ENCODE measurements at regions not wholly inside any gene's neighbourhood (a gene's known extent, or its start where the extent isn't known, plus 50 kb on each side); places are given as distances from the start of the nearest gene placed in this dataset.
"Not testable (repeated sequence)": the region's sequence is repeated elsewhere in the genome, so short reads cannot be mapped to it uniquely, and the experiment has no call there.

- no peak for DNase-seq (ENCODE audit: low read depth in 2 of 2)
These were observed 714.9 kb downstream of the MATN1 start for GRCh38 chr1:30008372-30008997.

GRCh38 chr1:30005972-30006619 is 717.3 kb downstream of the MATN1 start:
- no peak for DNase-seq (ENCODE audit: low read depth in 2 of 2)

- DNase-seq (ENCODE audit: low read depth in 2 of 2), result no peak
These were observed 721.7 kb downstream of the MATN1 start for GRCh38 chr1:30001732-30002039.

- DNase-seq (ENCODE audit: low read depth in 2 of 2), result no peak
These were observed 722.2 kb downstream of the MATN1 start for GRCh38 chr1:30001011-30001731.

GRCh38 chr1:30000266-30000665 is 723.1 kb downstream of the MATN1 start:
- DNase-seq (ENCODE audit: low read depth in 2 of 2), result no peak

DNA sequence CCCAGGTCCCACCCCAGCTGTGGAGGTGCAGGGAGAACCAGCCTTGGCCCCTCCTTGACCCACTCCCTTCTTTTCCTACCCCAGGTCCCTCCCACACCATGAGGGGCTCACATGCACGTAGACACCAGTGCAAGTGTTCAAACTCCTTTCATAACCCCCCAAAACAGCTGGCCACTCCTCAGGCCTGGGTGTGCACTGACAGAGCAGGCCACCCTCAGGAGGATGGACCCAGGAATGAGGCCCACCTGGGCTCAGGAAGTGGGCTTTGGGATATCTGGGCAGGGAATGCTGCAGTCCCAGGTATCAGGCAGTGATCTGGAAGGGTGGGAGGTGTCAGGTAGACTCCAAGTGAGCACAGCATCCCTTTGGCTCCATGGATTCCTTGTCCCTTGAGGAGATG is 723.8 kb downstream of the MATN1 start:
- no peak for DNase-seq (ENCODE audit: low read depth in 2 of 2)

DNA sequence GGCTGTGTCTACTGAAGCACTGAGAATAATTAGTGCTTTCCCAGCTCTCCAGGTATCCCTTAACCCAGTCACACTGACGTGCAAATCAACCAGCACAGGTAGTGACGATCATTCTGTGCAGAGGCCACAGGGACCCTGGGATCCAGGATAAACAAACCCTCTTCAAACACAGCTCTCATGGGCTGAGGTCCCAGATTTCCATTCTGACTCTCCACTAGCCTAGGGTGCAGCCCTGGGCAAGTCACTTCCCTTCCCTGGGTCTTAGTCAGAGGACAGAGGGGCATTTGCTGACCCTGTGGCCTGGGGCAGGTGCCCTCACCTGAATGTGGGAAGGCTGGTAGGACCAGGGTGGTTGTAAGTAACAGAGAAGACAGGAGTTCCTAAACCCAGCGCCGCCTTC is 724.7 kb downstream of the MATN1 start:
- no peak for DNase-seq (ENCODE audit: low read depth in 2 of 2)

DNA sequence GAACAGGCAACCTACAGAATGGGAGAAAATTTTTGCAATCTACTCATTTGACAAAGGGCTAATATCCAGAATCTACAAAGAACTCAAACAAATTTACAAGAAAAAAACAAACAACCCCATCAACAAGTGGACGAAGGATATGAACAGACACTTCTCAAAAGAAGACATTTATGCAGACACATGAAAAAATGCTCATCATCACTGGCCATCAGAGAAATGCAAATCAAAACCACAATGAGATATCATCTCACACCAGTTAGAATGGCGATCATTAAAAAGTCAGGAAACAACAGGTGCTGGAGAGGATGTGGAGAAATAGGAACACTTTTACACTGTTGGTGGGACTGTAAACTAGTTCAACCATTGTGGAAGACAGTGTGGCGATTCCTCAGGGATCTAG is 725.6 kb downstream of the MATN1 start:
- not testable (repeated sequence) for DNase-seq (ENCODE audit: low read depth in 2 of 2)

DNA sequence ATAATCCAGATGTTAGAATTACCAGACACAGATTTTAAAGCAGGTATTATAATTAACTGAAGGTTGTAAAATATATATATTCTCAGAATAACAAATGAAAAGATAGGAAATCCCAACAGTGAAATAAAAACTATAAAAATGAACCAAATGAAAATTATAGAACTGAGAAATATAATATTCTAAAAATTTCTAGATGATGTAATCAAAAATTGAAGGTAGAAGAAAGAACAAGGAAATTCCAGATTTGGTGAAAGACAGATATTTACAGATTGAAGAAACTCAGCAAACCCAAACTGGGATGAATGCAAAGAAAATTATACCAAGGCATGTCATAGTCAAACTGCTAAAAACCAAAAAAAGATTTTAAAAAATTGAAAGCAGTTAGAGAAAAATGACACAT is 729.4 kb downstream of the MATN1 start:
- no peak for DNase-seq (ENCODE audit: low read depth in 2 of 2)

DNA sequence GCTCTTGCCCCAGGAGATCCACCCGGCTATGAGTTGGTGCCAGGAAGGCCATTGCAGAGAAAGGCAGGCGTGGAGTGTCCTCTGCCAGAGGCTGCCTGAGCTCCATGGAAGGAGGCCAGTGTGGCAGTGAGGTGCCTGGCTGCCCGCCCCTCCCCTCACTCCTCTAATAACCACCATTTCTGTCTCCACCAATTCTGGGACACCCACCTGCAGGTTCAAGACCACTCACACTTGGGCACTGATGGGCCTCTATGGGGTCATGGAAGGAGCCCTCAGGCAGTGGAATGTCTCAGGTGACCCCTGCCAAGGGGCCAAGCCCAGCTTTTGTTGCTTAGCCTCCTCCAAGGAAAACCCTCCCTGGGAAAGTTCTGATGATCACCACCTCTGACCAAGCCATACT is 731.6 kb downstream of the MATN1 start:
- DNase-seq (ENCODE audit: low read depth in 2 of 2), result no peak

DNA sequence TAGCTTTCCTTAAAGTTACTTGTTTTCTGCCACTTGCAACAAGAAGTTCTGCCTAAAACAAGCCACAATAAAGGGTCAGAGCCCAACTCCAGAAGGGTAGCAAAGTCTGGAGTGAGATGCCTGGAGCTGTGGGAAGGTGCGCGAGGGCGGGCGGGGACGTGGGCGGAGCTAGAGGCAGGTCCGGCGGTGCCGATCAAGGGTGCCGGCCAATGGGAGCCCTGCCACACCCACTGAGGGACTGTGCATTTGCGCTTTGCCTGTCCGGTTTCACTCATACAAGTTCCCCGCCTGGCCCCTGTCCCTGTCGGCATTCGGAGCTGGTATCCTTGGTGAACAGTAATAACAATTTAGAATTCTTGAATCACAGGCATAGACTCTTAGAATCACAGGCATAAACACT is 732.4 kb downstream of the MATN1 start:
- no peak for DNase-seq (ENCODE audit: low read depth in 2 of 2)

DNA sequence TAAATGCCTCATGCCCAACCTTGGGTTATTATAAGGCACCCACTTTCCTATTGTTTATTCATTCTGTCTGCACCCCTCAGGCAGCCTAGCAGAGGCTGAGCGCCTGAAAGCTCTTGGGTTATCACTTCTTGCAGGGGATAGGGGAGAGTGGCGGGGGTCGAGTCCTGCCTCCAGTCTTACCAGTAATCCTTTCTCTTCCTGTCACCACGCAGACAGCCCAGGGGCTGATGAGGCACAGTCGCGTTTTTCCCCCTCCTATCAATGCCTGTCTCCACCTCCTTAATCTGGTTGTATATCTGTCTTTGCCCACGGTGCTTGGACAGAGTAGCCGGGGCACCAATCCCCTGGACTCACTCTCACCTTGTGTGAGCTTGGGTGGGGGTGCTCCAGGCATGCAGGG is 733.1 kb downstream of the MATN1 start:
- DNase-seq (ENCODE audit: low read depth in 2 of 2), result no peak

DNA sequence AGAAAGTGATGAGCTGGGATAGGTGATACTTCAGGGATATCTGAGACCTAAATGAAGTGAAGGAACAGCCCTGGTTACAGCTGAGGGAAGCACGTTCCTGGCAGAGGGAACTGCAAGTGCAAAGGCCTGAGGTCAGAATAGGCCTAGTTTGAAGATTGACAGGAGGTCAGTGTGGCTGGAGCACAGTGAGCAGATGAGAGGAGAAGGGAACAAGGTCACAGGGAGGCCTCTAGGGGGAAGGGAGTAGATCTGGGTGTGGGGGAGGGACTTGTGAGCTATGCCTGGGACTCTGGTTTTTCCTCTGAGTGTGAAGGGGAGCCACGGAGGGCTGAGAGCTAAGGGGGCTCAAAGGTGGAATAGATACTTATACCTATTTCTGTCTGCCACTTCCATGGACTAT is 736.4 kb downstream of the MATN1 start:
- no peak for DNase-seq (ENCODE audit: low read depth in 2 of 2)

GRCh38 chr1:29985606-29985945 is 737.8 kb downstream of the MATN1 start:
- DNase-seq (ENCODE audit: low read depth in 2 of 2), result no peak

- no peak for DNase-seq (ENCODE audit: low read depth in 2 of 2)
These were observed 738.4 kb downstream of the MATN1 start for GRCh38 chr1:29984862-29985605.

- no peak for DNase-seq (ENCODE audit: low read depth in 2 of 2)
These were observed 739.1 kb downstream of the MATN1 start for GRCh38 chr1:29984166-29984861.

- DNase-seq (ENCODE audit: low read depth in 2 of 2), result no peak
These were observed 740.1 kb downstream of the MATN1 start for GRCh38 chr1:29983321-29983720.

DNA sequence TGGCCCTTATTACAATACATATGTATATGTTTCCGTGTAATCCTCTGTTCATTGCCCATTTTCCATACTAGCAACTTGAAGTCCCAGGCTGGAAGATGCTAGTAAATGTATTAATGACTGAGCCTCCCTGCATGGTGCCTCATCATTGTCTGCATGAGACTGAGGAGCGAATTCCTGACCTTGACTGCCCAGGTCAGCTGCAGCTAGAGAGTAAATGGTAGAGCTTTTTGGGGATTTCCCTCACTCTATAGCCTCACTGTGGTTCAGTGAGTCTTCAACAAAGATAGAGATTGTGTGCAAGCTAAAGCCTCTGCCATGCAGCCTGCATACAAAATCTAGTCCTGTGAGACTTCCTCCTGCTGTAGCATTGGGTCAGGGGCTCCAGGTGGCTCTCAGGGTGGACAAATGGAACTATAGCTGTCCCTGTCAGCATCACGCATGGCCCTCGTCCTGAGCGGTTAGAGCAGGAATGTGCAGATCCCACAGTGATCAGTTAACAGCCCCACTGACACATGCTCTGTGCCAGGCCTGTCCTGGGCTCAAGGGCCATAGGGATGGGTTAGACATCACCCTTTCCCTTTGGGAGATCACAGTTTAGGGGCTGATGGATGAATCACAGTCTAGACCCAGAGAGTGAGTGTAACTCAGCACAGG is 741.7 kb downstream of the MATN1 start:
- no peak for DNase-seq (ENCODE audit: low read depth in 2 of 2)

DNA sequence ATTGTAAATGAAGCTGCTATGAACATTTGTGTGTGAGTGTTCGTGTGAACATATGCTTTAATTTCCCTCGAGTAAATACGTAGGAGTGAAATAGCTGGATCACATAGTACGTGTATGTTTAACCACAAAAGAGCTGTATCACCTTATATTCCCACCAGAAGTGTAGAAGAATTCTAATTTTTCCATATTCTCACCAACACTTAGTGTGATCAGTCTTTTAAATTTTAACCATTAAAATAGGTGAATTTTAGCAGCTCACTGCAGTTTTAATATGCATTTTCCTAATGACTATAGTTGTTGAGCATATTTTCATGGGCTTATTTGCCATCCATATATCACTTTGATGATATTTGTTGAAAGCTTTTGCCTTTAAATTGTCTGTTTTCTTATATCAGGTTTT is 741.2 kb downstream of the PTPRU start:
- DNase-seq (ENCODE audit: low read depth in 2 of 2), result no peak

DNA sequence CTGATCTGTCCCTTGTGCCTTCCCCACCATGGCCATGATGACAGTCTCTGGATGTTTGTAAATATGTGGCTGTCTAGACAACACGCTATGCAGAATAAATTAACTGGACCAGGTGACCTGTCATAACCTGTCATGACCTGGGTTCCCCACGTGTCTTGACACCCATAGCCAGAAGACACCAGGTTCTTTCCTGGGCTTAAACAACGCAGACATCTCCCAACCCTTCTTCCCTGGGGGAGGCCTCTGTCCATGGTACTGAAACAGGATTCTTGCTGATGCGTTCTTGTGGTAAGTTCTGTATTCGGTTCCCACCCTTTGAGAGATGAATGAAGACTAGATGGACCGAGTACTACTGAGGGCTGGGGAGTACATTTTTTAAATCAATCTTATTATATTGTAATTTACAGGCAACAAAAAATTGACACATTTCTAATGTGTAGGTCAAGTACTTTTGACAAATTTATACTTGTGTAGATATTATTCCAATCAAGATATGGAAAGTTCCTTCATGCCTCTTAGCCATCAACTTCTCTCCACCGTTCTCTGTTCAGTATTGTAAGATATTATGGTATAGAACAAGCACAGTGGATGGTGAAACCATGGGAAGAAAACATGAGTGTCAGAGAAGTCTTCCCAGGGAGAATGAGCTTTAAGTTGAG is 738.8 kb downstream of the PTPRU start:
- no peak for DNase-seq (ENCODE audit: low read depth in 2 of 2)

GRCh38 chr1:29974316-29974724 is 738.0 kb downstream of the PTPRU start:
- DNase-seq (ENCODE audit: low read depth in 2 of 2), result no peak
